GM18873 (cell line): ENCODE measurements at regions not wholly inside any gene's neighbourhood (a gene's known extent, or its start where the extent isn't known, plus 50 kb on each side); places are given as distances from the start of the nearest gene placed in this dataset.
"Not testable (repeated sequence)": the region's sequence is repeated elsewhere in the genome, so short reads cannot be mapped to it uniquely, and the experiment has no call there.

Experiments
- ATAC-seq: cut with Tn5 transposase; IDR thresholded peaks from one replicate; pipeline ENCODE4 v1.9.1; 2021; ENCODE audit warnings: mild to moderate bottlenecking, moderate library complexity, moderate number of reproducible peaks; ENCODE audit not compliant: unreplicated experiment, low FRiP score

- no peak for ATAC-seq
Observed at GRCh38 chr5:173496129-173496882, 120.1 kb downstream of the BOD1 start.

DNA sequence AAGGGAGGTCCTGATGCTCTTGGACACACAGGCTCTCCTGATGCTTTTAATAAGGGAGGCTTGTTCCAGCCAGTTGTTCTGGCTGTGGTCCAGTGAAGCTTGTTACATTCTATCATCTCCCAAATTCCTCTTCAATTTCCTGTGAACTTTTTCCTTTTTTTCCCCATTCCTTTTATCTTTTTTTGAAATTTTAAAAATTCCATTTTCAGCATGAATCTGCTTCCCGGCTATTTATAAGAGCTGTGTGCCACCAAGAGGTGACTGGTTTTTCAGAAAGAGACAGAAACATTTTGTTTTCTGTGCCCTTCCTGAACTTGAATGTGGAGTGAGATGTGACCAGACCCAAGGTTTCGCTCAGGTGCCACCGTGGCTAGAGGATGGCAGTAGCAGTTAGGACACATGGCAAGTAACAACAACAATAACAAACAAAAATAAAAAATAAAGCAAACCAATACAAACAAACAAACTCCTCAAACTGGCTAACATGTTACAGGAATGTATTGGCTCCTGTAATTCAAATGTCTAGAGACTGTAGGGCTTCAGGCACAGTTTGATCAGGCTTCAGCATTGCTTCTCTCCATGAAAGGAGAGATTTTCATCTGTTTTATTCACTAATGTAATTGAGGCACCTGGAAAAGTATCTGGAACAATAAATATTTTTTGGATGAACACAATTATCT is 121.1 kb downstream of the BOD1 start:
- no peak for ATAC-seq

- no peak for ATAC-seq
Observed at GRCh38 chr5:173494446-173494845, 122.0 kb downstream of the BOD1 start.

- no peak for ATAC-seq
Observed at GRCh38 chr5:173493846-173494245, 122.6 kb downstream of the BOD1 start.

DNA sequence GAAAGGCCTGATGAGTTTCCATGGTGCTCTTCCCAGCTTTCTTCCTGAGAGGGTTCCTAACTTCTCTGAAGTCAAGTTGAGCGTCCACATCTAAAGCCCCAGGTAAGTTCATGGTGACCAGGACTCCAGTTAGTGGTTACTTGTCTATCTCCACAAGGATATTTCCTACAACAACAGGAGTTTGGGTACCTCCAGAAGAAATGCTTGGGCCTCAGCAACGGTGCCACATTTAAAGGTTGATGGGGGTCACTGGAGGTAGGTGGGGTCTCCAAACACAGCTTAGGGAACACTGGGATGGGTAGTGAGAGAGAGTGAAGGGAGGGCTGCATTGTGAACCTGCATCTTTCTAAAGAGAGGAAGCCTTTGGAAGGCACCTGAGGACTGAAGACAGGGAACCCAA is 123.4 kb downstream of the BOD1 start:
- ATAC-seq: no peak

- ATAC-seq: no peak
Observed at GRCh38 chr5:173490681-173491080, 125.8 kb downstream of the BOD1 start.

- ATAC-seq: no peak
Observed at GRCh38 chr5:173488144-173488543, 128.3 kb downstream of the BOD1 start.

DNA sequence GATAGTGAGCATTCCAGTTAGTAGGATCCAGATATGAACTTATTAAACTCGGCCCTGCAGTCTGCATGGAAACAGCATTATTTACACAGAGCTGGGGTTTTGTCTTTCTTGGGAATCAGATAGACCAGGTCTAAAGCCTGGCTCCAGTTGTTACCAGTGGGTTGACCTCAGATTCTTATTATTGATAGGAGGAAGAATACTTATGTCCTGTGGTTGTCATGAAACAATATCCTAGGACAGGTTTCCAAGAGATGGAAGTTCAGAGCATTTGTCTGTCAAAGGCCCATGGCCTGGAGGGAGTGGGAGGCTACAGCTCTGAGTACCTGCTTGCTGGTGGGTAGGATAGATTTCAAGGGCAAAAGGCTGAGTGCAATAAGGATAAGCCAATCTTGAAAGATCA is 129.2 kb downstream of the BOD1 start:
- ATAC-seq: no peak

GRCh38 chr5:173486355-173487225 is 129.9 kb downstream of the BOD1 start:
- ATAC-seq: no peak

DNA sequence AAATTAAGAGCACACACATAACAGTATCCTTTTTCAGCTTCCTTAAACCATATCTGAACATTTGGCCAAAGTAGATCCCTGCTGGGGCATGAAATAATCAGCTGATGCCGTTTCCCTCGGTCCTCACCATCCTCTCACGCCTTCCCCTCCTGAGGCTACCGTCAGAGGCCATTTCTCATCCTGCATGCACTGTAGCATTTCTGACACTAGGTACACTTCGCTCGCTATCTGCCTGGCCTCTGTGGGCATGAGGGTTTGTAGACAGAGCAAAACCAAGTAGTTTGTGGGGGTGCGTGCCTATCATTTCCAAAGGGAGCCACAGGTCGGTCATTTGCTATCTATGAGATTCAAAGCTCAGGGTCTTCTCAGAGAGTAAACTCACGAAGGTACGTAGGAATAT is 131.9 kb downstream of the BOD1 start:
- no peak for ATAC-seq

DNA sequence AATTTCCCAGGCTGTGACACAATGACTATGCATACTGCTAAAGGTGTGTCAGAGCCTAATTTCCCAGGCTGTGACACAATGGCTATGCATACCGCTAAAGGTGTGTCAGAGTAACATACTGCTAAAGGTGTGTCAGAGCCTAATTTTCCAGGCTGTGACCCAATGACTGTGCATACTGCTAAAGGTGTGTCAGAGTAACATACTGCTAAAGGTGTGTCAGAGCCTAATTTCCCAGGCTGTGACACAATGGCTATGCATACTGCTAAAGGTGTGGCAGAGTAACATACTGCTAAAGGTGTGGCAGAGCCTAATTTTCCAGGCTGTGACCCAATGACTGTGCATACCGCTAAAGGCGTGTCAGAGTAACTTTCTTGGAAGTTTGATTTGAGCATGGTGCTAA is 132.9 kb downstream of the BOD1 start:
- not testable (repeated sequence) for ATAC-seq

DNA sequence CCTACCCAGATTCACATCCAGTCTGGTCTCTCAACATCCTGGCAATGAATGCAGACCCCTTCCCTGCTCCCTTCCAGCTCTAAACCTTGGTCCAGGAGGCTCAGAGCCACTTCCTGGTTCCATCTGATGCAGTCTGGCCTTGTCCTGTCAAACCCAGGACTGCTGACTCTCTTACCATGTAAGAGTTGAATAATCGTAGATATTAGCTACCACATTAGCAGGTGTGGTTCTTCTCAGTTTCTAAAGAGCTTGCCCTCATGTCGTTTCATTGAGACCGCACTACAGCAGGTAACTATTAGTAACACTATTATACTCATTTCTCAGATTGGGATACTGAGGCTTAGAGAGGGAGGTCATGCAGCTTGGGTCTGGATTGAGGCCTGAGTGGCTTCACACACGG is 133.3 kb downstream of the BOD1 start:
- ATAC-seq: no peak

- ATAC-seq: no peak
Observed at GRCh38 chr5:173481821-173482220, 134.6 kb downstream of the BOD1 start.

DNA sequence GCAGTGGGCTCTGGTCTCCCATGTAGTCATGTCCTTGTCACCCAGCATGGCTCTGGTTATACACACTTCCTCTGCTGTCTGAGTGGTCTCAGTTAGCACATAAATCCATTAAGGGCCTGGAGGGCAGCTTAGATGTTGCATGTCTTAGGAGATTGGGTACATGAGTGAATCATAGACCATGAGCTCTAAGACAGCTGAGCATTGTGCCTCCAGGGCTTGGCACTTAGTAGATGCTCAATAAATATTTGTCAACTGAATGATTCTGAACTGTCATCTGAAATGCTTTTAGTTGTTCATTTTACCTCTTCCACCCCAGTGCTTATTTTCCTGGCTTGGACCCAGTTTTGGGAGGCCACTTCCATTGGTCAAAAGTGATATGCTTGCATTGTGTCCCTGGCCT is 135.6 kb downstream of the BOD1 start:
- ATAC-seq: no peak

- no peak for ATAC-seq
Observed at GRCh38 chr5:173479711-173480110, 136.7 kb downstream of the BOD1 start.

- no peak for ATAC-seq
Observed at GRCh38 chr5:173477345-173478040, 139.0 kb downstream of the BOD1 start.

- ATAC-seq: no peak
Observed at GRCh38 chr5:173475780-173476179, 140.7 kb downstream of the BOD1 start.

GRCh38 chr5:173474881-173475287 is 141.6 kb downstream of the BOD1 start:
- ATAC-seq: no peak

GRCh38 chr5:173473288-173473687 is 143.2 kb downstream of the BOD1 start:
- ATAC-seq: no peak

DNA sequence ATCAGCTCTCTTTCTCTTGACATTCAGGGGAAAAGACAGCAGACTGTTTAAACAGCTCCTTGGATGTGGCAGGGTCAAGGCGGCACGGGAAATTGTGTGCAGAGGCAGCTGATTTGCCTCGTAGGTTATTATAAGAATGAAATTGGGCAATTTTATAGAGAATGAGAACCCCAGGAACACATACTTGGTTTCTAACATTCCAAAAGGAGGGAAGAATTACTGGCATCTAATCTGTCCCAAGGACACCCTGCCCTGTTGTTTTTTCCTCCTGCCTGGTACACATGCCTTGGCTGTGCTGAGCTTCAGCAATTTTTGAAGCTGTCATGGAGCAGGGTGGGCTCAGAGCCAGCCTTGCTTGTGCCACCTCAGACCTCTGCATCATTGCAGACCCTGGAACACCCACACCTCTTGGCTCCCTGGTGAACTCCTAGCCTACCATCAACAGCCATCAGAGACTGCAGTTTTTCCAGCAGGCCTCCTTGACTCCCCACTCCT is 143.6 kb downstream of the BOD1 start:
- ATAC-seq: no peak
